B cell (primary cell): ENCODE measurements at regions not wholly inside any gene's neighbourhood (a gene's known extent, or its start where the extent isn't known, plus 50 kb on each side); places are given as distances from the start of the nearest gene placed in this dataset.

Source experiments
- ATAC-seq: fragments of 200-7000 bp; cut with Tn5 transposase; one replicate; pipeline ENCODE4 v1.10.0; 2021; ENCODE audit warnings: low read depth, mild to moderate bottlenecking, moderate number of reproducible peaks, moderate library complexity
- CTCF ChIA-PET: fragments of 350-600 bp; sonication (Branson Sonifier 250); formaldehyde crosslinking; loops from one replicate; lab custom pipeline; 2021; ENCODE audit warnings: antibody characterized with exemption, inconsistent platforms; lab: Charles Lee
- POLR2A ChIA-PET: fragments of 350-600 bp; sonication (Branson Sonifier 250); formaldehyde crosslinking; loops from one replicate; lab custom pipeline; 2021; ENCODE audit warnings: antibody characterized with exemption; lab: Charles Lee
- DNase-seq: peaks from one replicate; pipeline ENCODE4 v3.0.0; 2013
- H2AFZ ChIP-seq: 2 replicates; pipeline ENCODE4 v1.6.1; 2012; ENCODE audit warnings: mild to moderate bottlenecking, low read depth, low read length; ENCODE audit not compliant: insufficient read depth, poor library complexity, severe bottlenecking
- H3K27ac ChIP-seq, 2 donors: 1 replicate in 1 of 2; 2 replicates in 1 of 2; pipeline ENCODE4 v1.5.1; 2012 to 2013; ENCODE audit warnings: low read length in 2 of 2, mild to moderate bottlenecking in 2 of 2, moderate library complexity in 1 of 2
- H3K27me3 ChIP-seq, 4 experiments: fragments of 200-600 bp in 1 of 4; sonication (generic) in 1 of 4; replicated peaks in 1 of 4; 1 replicate in 2 of 4; 2 replicates in 2 of 4; pipeline versions ENCODE4 v1.6.1 to v1.7.0; 2013 to 2016; ENCODE audit warnings: low read length in 3 of 4, mild to moderate bottlenecking in 2 of 4, mixed read lengths in 1 of 4, moderate library complexity in 1 of 4; ENCODE audit not compliant: insufficient read depth in 4 of 4, control insufficient read depth in 3 of 4; ENCODE audit errors: control extremely low read depth in 1 of 4
- H3K36me3 ChIP-seq, 2 experiments: replicated peaks in 1 of 2; 1 replicate in 1 of 2; 2 replicates in 1 of 2; pipeline versions ENCODE4 v1.6.1 to v1.7.1; 2013; ENCODE audit warnings: low read length in 1 of 2; ENCODE audit not compliant: insufficient read depth in 2 of 2, control insufficient read depth in 1 of 2; ENCODE audit errors: control extremely low read depth in 1 of 2, extremely low read depth in 1 of 2
- H3K4me1 ChIP-seq, 2 donors: fragments of 200-600 bp in 1 of 2; sonication (generic) in 1 of 2; 1 replicate in 1 of 2; 2 replicates in 1 of 2; pipeline versions ENCODE4 v1.5.1 to v1.6.1; 2013 to 2017; ENCODE audit warnings: low read length in 2 of 2; ENCODE audit not compliant: control insufficient read depth in 2 of 2, insufficient read depth in 2 of 2
- H3K4me2 ChIP-seq: replicated peaks from 2 replicates; pipeline ENCODE3; 2012; ENCODE audit warnings: mild to moderate bottlenecking, low read depth, low read length; ENCODE audit not compliant: poor library complexity, severe bottlenecking
- H3K4me3 ChIP-seq, 5 experiments: fragments of 200-600 bp in 1 of 5; sonication (generic) in 1 of 5; 1 replicate in 3 of 5; 2 replicates in 2 of 5; pipeline versions ENCODE4 v1.5.1 to v1.7.0; 2011 to 2016; ENCODE audit warnings: low read length in 4 of 5, mild to moderate bottlenecking in 4 of 5, low read depth in 2 of 5, control low read depth in 1 of 5, moderate library complexity in 1 of 5; ENCODE audit not compliant: insufficient read depth in 1 of 5; ENCODE audit errors: control extremely low read depth in 1 of 5, extremely low read depth in 1 of 5
- H3K79me2 ChIP-seq: fragments of 200-600 bp; sonication (generic); one replicate; pipeline ENCODE4 v1.6.0; 2016; ENCODE audit warnings: low read length; ENCODE audit not compliant: control insufficient read depth, insufficient read depth
- H3K9ac ChIP-seq: fragments of 200-600 bp; sonication (generic); 2 replicates; pipeline ENCODE4 v1.6.1; 2017; ENCODE audit warnings: mild to moderate bottlenecking, low read length, moderate library complexity
- H3K9me3 ChIP-seq, 3 donors: one replicate each; pipeline versions ENCODE4 v1.6.1 to v1.7.1; 2013; ENCODE audit warnings: low read length in 2 of 3; ENCODE audit not compliant: control insufficient read depth in 2 of 3, insufficient read depth in 1 of 3; ENCODE audit errors: control extremely low read depth in 1 of 3
- H4K20me1 ChIP-seq: 2 replicates; pipeline ENCODE4 v1.6.0; 2012; ENCODE audit warnings: mild to moderate bottlenecking, low read length; ENCODE audit not compliant: insufficient read depth, control insufficient read depth, poor library complexity, severe bottlenecking
- H3K27ac Mint-ChIP-seq: one replicate; pipeline ENCODE4 v1.8.0; 2021; ENCODE audit warnings: mixed read lengths
- H3K27me3 Mint-ChIP-seq: one replicate; pipeline ENCODE4 v1.8.0; 2021; ENCODE audit warnings: mixed read lengths
- H3K4me1 Mint-ChIP-seq: one replicate; pipeline ENCODE4 v1.8.0; 2021; ENCODE audit warnings: mixed read lengths
- H3K4me3 Mint-ChIP-seq: one replicate; pipeline ENCODE4 v1.8.0; 2021; ENCODE audit warnings: mixed read lengths
- H3K9me3 Mint-ChIP-seq: one replicate; pipeline ENCODE4 v1.8.0; 2022; ENCODE audit warnings: mixed read lengths; ENCODE audit not compliant: insufficient read depth
- CTCF ChIP-seq: fragments of 200-600 bp; IDR thresholded peaks from one replicate; pipeline ENCODE4 v1.8.0; 2022; ENCODE audit warnings: antibody characterized with exemption, mild to moderate bottlenecking
- EZH2 ChIP-seq: IDR thresholded peaks from 2 replicates; pipeline ENCODE4 v1.6.1; 2012; ENCODE audit warnings: borderline replicate concordance, low read depth, mild to moderate bottlenecking, moderate library complexity, low read length; ENCODE audit not compliant: insufficient read depth, poor library complexity, severe bottlenecking
- WGBS: methylation state at CpG from one replicate; pipeline ENCODE4 v1.1.5; 2013; ENCODE audit warnings: missing lambda C conversion rate; ENCODE audit not compliant: insufficient coverage; 5-methylcytosine and 5-hydroxymethylcytosine counted together
- intact Hi-C: fragments of 100-400 bp; cut with micrococcal nuclease; formaldehyde crosslinking; loops from one replicate; pipeline ENCODE4 v1.10.0; 2022

GRCh38 chr1:94357661-94358060 is 60.5 kb upstream of the ABCD3 start:
- no peaks in the 10 kb centered on the region for H3K4me1 Mint-ChIP-seq
- ATAC-seq, result no peak
- H3K27ac Mint-ChIP-seq, result no peak overlapping the region
- Histone ChIP-seq H3K9ac (no peak overlapping the region), H3K27ac (no peak overlapping the region), H3K79me2 (no peaks in the 10 kb centered on the region), H3K4me3 (no peak overlapping the region), H3K36me3 (no peaks in the 10 kb centered on the region), H2AFZ (no peak overlapping the region), H3K27me3 (peaks cover 0 to 12% (median 0%) of the 10 kb centered on the region in 4 experiments), H3K4me2 (no peak overlapping the region), H3K4me1 (no peaks in the 10 kb centered on the region), H4K20me1 (no peaks in the 10 kb centered on the region), H3K9me3 (peaks cover 0 to under 1% (median 0%) of the 10 kb centered on the region in 3 donors)
- POLR2A ChIA-PET, result no interaction called here
- peaks cover 19% of the 10 kb centered on the region for H3K27me3 Mint-ChIP-seq
- CTCF ChIA-PET, result no interaction called here
- intact Hi-C loops, result no loop called here
- 75% methylated on average over 4 of the region's 5 CpGs for WGBS
- no peak for TF ChIP-seq EZH2
- TF ChIP-seq CTCF, result no peak
- no peak for DNase-seq
- no peak overlapping the region for H3K4me3 Mint-ChIP-seq
- H3K9me3 Mint-ChIP-seq, result peaks cover 5% of the 10 kb centered on the region

GRCh38 chr1:94355485-94355980 is 62.7 kb upstream of the ABCD3 start:
- H3K36me3 ChIP-seq, result no peaks in the 10 kb centered on the region
- H3K4me3 ChIP-seq, result no peak overlapping the region
- no peak overlapping the region for H2AFZ ChIP-seq
- no peaks in the 10 kb centered on the region for H4K20me1 ChIP-seq
- TF ChIP-seq EZH2 (no peak), CTCF (no peak)
- H3K9me3 ChIP-seq, result no peaks in the 10 kb centered on the region
- intact Hi-C loops, result no loop called here
- no peaks in the 10 kb centered on the region for H3K79me2 ChIP-seq
- Mint-ChIP-seq H3K4me3 (no peak overlapping the region), H3K27me3 (peaks cover 22% of the 10 kb centered on the region), H3K27ac (no peak overlapping the region), H3K4me1 (no peaks in the 10 kb centered on the region), H3K9me3 (no peaks in the 10 kb centered on the region)
- H3K4me2 ChIP-seq, result no peak overlapping the region
- ATAC-seq, result no peak
- no peak overlapping the region for H3K9ac ChIP-seq
- POLR2A ChIA-PET, result no interaction called here
- no peak overlapping the region for H3K27ac ChIP-seq
- peaks cover 0 to 14% (median 0%) of the 10 kb centered on the region in 4 experiments for H3K27me3 ChIP-seq
- CTCF ChIA-PET, result no interaction called here
- no peak for DNase-seq
- no CpG with 5 or more reads among the region's 3 CpGs for WGBS
- no peaks in the 10 kb centered on the region for H3K4me1 ChIP-seq
